K562 (cell line): ENCODE measurements at regions not wholly inside any gene's neighbourhood (a gene's known extent, or its start where the extent isn't known, plus 50 kb on each side); places are given as distances from the start of the nearest gene placed in this dataset.
A peak's percentile ranks its signal among the peaks of the same experiment; 100 is the strongest.

Source experiments
- ATAC-seq: fragments of 200-7000 bp; cut with Tn5 transposase; 3 replicates; pipeline ENCODE4 v1.9.1; 2020; ENCODE audit warnings: moderate library complexity
- BruUV-seq: library from RNA; stranded (reverse); fragments of 400-500 nt; replicated peaks from 2 replicates; lab custom pipeline; 2021; lab: Mats Ljungman, UMichigan
- CTCF ChIA-PET: fragments of 300-600 bp; formaldehyde crosslinking; extraction: SDS; loops from one replicate; lab custom pipeline; 2021; ENCODE audit warnings: low intra/inter-chr PET ratio; lab: Yijun Ruan, JAX
- POLR2A ChIA-PET: fragments of 300-600, 350-650 bp; sonication (Branson Sonifier 250); formaldehyde crosslinking; extraction: SDS; loops from one replicate; lab custom pipeline; 2021; ENCODE audit warnings: antibody characterized with exemption, inconsistent platforms; lab: Yijun Ruan, JAX
- DNase-seq, 4 experiments: peaks; one replicate each; pipeline versions ENCODE4 v3.0.0 to v3.0.0-alpha.2; 2011 to 2018; ENCODE audit warnings: low spot score in 3 of 4, mixed read lengths in 3 of 4; ENCODE audit errors: extremely low read depth in 1 of 4
- FAIRE-seq: peaks from 2 replicates; lab custom pipeline; 2011; peaks lifted over from hg19 to GRCh38; lab: Jason Lieb, UNC
- H2AFZ ChIP-seq: 2 replicates; pipeline ENCODE4 v1.6.0; 2011; ENCODE audit warnings: low read depth, low read length, control low read depth, inconsistent platforms
- H3K27ac ChIP-seq: fragments of 200-600 bp; 3 replicates; pipeline ENCODE4 v1.8.0; 2011; ENCODE audit warnings: low read depth, mild to moderate bottlenecking, control low read depth, inconsistent platforms, low read length, moderate library complexity, mixed read lengths; ENCODE audit errors: extremely low read depth
- H3K27me3 ChIP-seq, 2 experiments: fragments of 300-600 bp in 1 of 2; 2 replicates in 1 of 2; 3 replicates in 1 of 2; pipeline versions ENCODE4 v1.6.0 to v1.8.0; 2011; ENCODE audit warnings: inconsistent platforms in 2 of 2, low read length in 2 of 2, mild to moderate bottlenecking in 1 of 2, mixed read lengths in 1 of 2, moderate library complexity in 1 of 2; ENCODE audit not compliant: control insufficient read depth in 2 of 2, insufficient read depth in 2 of 2
- H3K36me3 ChIP-seq: fragments of 300-600 bp; 3 replicates; pipeline ENCODE4 v1.8.0; 2011; ENCODE audit warnings: mild to moderate bottlenecking, low read length, inconsistent platforms; ENCODE audit not compliant: control insufficient read depth, insufficient read depth
- H3K4me1 ChIP-seq, 2 experiments: fragments of 200-600 bp in 1 of 2; replicated peaks in 1 of 2; 2 replicates in 1 of 2; 3 replicates in 1 of 2; pipeline versions ENCODE4 v1.5.1 to v1.8.0; 2011; ENCODE audit warnings: inconsistent platforms in 2 of 2, low read length in 2 of 2, mild to moderate bottlenecking in 1 of 2, mixed read lengths in 1 of 2, moderate library complexity in 1 of 2; ENCODE audit not compliant: control insufficient read depth in 2 of 2, insufficient read depth in 2 of 2
- H3K4me2 ChIP-seq: 2 replicates; pipeline ENCODE4 v1.6.1; 2011; ENCODE audit warnings: low read length, control low read depth, inconsistent platforms, mixed read lengths; ENCODE audit not compliant: insufficient read depth
- H3K4me3 ChIP-seq: fragments of 200-600 bp; sonication (generic), shearing (Covaris generic); 2 replicates; pipeline ENCODE4 v1.5.1; 2016; ENCODE audit warnings: control low read depth, inconsistent platforms
- H3K79me2 ChIP-seq: fragments of 200-600 bp; 3 replicates; pipeline ENCODE4 v1.8.0; 2011; ENCODE audit warnings: low read length, inconsistent platforms; ENCODE audit not compliant: control insufficient read depth, insufficient read depth
- H3K9ac ChIP-seq, 2 experiments: 2 replicates each; pipeline versions ENCODE4 v1.6.0 to v1.6.1; 2011; ENCODE audit warnings: low read depth in 2 of 2, low read length in 2 of 2, control low read depth in 1 of 2, inconsistent platforms in 1 of 2, mild to moderate bottlenecking in 1 of 2, mixed read lengths in 1 of 2; ENCODE audit not compliant: insufficient read depth in 1 of 2
- H3K9me1 ChIP-seq: one replicate; pipeline ENCODE4 v1.6.0; 2011; ENCODE audit warnings: inconsistent platforms, mild to moderate bottlenecking, low read length, moderate library complexity; ENCODE audit not compliant: control insufficient read depth, insufficient read depth
- H3K9me3 ChIP-seq: replicated peaks from 2 replicates; pipeline ENCODE4 v1.5.1; 2011; ENCODE audit warnings: low read depth, low read length, inconsistent platforms; ENCODE audit not compliant: control insufficient read depth, insufficient read depth
- H4K20me1 ChIP-seq: replicated peaks from 2 replicates; pipeline ENCODE4 v1.6.1; 2011; ENCODE audit warnings: low read length, inconsistent platforms, mixed read lengths; ENCODE audit not compliant: control insufficient read depth, insufficient read depth
- ATF3 ChIP-seq, 2 experiments: fragments of 450-650 bp in 1 of 2; sonication (generic) in 1 of 2; formaldehyde crosslinking in 1 of 2; IDR thresholded peaks in 1 of 2; conservative IDR thresholded peaks in 1 of 2; 2 replicates each; pipeline versions ENCODE4 v1.6.1 to v1.8.1; 2016 to 2023; ENCODE audit warnings: mild to moderate bottlenecking in 2 of 2, moderate library complexity in 2 of 2, inconsistent platforms in 1 of 2, missing genetic modification reagents in 1 of 2
- BRF1 ChIP-seq: IDR thresholded peaks from 3 replicates; pipeline ENCODE4 v1.6.1; 2011; ENCODE audit warnings: borderline replicate concordance, mild to moderate bottlenecking; ENCODE audit not compliant: insufficient read length; ENCODE audit errors: extremely low read depth
- CBX3 ChIP-seq, 2 experiments: IDR thresholded peaks; 1 replicate in 1 of 2; 2 replicates in 1 of 2; pipeline ENCODE4 v1.6.1; 2012; ENCODE audit warnings: inconsistent platforms in 2 of 2, low read length in 2 of 2, borderline replicate concordance in 1 of 2, control low read depth in 1 of 2
- CEBPB ChIP-seq: fragments of 450-650 bp; IDR thresholded peaks from 2 replicates; pipeline ENCODE4 v1.6.1; 2016; ENCODE audit warnings: missing genetic modification characterization, missing compliant biosample characterization
- DNMT1 ChIP-seq: fragments of 450-650 bp; IDR thresholded peaks from 2 replicates; pipeline ENCODE4 v1.6.1; 2016; ENCODE audit warnings: antibody characterized with exemption, mild to moderate bottlenecking
- HDAC2 ChIP-seq: fragments of 450-650 bp; IDR thresholded peaks from 2 replicates; pipeline ENCODE4 v1.6.1; 2016; ENCODE audit warnings: mild to moderate bottlenecking
- HMGN3 ChIP-seq: IDR thresholded peaks from 2 replicates; pipeline ENCODE4 v1.6.1; 2011; ENCODE audit warnings: borderline replicate concordance, low read depth, mild to moderate bottlenecking, mixed read lengths, low read length; ENCODE audit not compliant: insufficient read length; ENCODE audit errors: extremely low read depth
- JUND ChIP-seq, 2 experiments: IDR thresholded peaks; 2 replicates in 1 of 2; 3 replicates in 1 of 2; pipeline ENCODE4 v1.6.1; 2011; ENCODE audit warnings: borderline replicate concordance in 2 of 2, low read depth in 2 of 2, low read length in 2 of 2, improper control_type of control experiment in 1 of 2, missing biosample characterization in 1 of 2, missing genetic modification characterization in 1 of 2, missing genetic modification reagents in 1 of 2
- PTBP1 ChIP-seq: fragments of 200-400 bp; formaldehyde crosslinking; IDR thresholded peaks from 2 replicates; pipeline ENCODE4 v1.6.1; 2017; ENCODE audit warnings: low read depth, low read length
- YY1 ChIP-seq, 3 experiments: IDR thresholded peaks; 2 replicates each; pipeline ENCODE4 v1.6.1; 2011; ENCODE audit warnings: low read length in 2 of 3, mild to moderate bottlenecking in 2 of 3, moderate library complexity in 2 of 3, borderline replicate concordance in 1 of 3, control low read depth in 1 of 3, low read depth in 1 of 3; ENCODE audit not compliant: insufficient read depth in 3 of 3, insufficient replicate concordance in 2 of 3, control insufficient read depth in 1 of 3, insufficient read length in 1 of 3; ENCODE audit errors: extremely low read depth in 1 of 3
- ZEB2 ChIP-seq: fragments of 450-650 bp; IDR thresholded peaks from 2 replicates; pipeline ENCODE4 v1.6.1; 2016
- ZNF444 ChIP-seq: fragments of 250-450 bp; sonication (Bioruptor Pico); IDR thresholded peaks from 2 replicates; pipeline ENCODE4 v1.4.0; 2020; ENCODE audit warnings: mild to moderate bottlenecking, moderate library complexity
- WGBS: fragments of 100-300 bp; shearing (Covaris generic); methylation state at CpG from one replicate; pipeline ENCODE4 v1.1.6; 2016; ENCODE audit warnings: low coverage, mixed read lengths; ENCODE audit not compliant: insufficient coverage; ENCODE audit errors: missing lambda C conversion rate; 5-methylcytosine and 5-hydroxymethylcytosine counted together
- in situ Hi-C: fragments of 300-500 bp; cut with MboI; formaldehyde crosslinking; loops from 4 replicates; pipeline ENCODE4 v1.15.0; 2018; ENCODE audit warnings: inconsistent platforms, mixed read lengths
- intact Hi-C: fragments of 100-400 bp; cut with micrococcal nuclease; formaldehyde crosslinking; loops from 2 replicates; pipeline ENCODE4 v1.14.2; 2022
- TF ChIP-seq, protein P1 (sequence below): fragments of 450-650 bp; IDR thresholded peaks from 2 replicates; pipeline ENCODE4 v1.6.1; 2017; ENCODE audit warnings: antibody characterized with exemption, mild to moderate bottlenecking

DNA sequence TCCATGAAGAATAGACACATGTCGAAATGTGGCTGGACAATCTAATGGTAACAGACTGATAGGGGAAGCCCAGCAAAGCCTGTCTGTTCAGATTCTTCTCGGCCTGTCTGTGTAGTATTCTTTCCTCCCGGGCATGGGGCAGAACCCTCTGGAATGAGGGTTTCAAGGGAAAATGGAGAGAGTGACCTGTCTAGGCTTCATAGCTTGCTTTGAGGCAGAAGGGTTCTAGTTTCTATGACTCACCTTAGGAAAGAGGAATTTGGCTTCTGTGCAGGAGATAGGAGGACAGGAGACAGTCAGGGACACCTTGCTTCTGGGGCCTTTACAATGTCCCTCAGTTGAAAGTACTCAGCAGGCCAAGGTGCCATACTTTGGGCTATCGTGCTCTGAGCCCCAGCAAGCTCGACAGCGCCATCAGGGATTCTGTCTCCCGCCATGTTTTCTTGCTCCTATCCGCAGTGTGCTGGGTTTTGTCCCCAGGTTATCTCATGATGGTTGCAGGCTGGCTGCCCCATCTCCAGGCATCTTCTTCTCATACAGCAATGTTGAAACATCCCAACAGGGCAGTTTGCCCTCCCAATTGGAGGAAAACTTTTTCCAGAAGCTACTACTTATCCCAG is 74.7 kb upstream of the TLK1 start:
- no TSS peak for BruUV-seq
- H3K79me2 ChIP-seq, result no peaks in the 10 kb centered on the region
- H3K27ac ChIP-seq, result no peak overlapping the region
- H3K36me3 ChIP-seq, result no peaks in the 10 kb centered on the region
- ChIA-PET POLR2A (interaction anchor here (0.7 to 2.2 kb wide), 4 partner anchors 9 to 75 kb away, joined by 3 to 10 read pairs (median 3); partner anchors contain the start of gene TLK1), CTCF (interaction anchor here (0.6 kb wide), 1 partner anchor 193 kb away, joined by 3 read pairs; no protein-coding TSS in a partner anchor)
- no peaks in the 10 kb centered on the region for H3K9me3 ChIP-seq
- intact Hi-C loops (no loop called here), in situ Hi-C loops (loop anchor here (10.0 kb wide), 1 partner anchor 251 kb away; no protein-coding TSS in a partner anchor)
- H3K27me3 ChIP-seq, result no peaks in the 10 kb centered on the region
- H3K9me1 ChIP-seq, result no peaks in the 10 kb centered on the region
- no peak for DNase-seq
- H2AFZ ChIP-seq, result peak overlapping the region; percentile 46
- no peaks in the 10 kb centered on the region; a peak in 1 of 5 replicates for H3K4me1 ChIP-seq
- WGBS, result 35% methylated on average over 8 of the region's 8 CpGs
- H3K4me3 ChIP-seq, result no peak overlapping the region
- peak; percentile 69 for ATAC-seq
- no peaks in the 10 kb centered on the region for H4K20me1 ChIP-seq
- FAIRE-seq, result no peak
- H3K4me2 ChIP-seq, result peak overlapping the region; percentile 4
- no peak overlapping the region; a peak in 1 of 4 replicates for H3K9ac ChIP-seq
- TF ChIP-seq DNMT1 (no peak), YY1 (IDR thresholded peaks at IDR 0.05; ENCODE audit: borderline replicate concordance in 1 of 3, control insufficient read depth in 1 of 3, extremely low read depth in 1 of 3, insufficient read depth in 3 of 3, insufficient read length in 1 of 3, insufficient replicate concordance in 2 of 3, low read depth in 1 of 3, low read length in 2 of 3) (peak in 1 of 3 experiments; percentile 17), HDAC2 (no peak), CBX3 (IDR thresholded peaks at IDR 0.05; ENCODE audit: borderline replicate concordance in 1 of 2, low read length in 2 of 2) (no peak), ATF3 (IDR thresholded peaks at IDR 0.05) (peak; percentile 55; the same call in 1 of the 2 replicates), ATF3 (CRISPR knock-in tag; conservative IDR thresholded peaks at IDR 0.05) (no peak), ZNF444 (no peak), BRF1 (no peak), HMGN3 (no peak), ZEB2 (0 out of 2 replicates have a peak, but pooled peaks have one; percentile 31), JUND (IDR thresholded peaks at IDR 0.05; ENCODE audit: borderline replicate concordance, low read depth, low read length) (peak; percentile 39; the same call in 1 of the 2 replicates), JUND (tag; IDR thresholded peaks at IDR 0.05; ENCODE audit: borderline replicate concordance, low read depth, low read length) (peak; percentile 60; the same call in 2 of the 3 replicates), PTBP1 (no peak), CEBPB (tag) (peak; percentile 26; the same call in 1 of the 2 replicates)
- TF ChIP-seq, protein P1, sequence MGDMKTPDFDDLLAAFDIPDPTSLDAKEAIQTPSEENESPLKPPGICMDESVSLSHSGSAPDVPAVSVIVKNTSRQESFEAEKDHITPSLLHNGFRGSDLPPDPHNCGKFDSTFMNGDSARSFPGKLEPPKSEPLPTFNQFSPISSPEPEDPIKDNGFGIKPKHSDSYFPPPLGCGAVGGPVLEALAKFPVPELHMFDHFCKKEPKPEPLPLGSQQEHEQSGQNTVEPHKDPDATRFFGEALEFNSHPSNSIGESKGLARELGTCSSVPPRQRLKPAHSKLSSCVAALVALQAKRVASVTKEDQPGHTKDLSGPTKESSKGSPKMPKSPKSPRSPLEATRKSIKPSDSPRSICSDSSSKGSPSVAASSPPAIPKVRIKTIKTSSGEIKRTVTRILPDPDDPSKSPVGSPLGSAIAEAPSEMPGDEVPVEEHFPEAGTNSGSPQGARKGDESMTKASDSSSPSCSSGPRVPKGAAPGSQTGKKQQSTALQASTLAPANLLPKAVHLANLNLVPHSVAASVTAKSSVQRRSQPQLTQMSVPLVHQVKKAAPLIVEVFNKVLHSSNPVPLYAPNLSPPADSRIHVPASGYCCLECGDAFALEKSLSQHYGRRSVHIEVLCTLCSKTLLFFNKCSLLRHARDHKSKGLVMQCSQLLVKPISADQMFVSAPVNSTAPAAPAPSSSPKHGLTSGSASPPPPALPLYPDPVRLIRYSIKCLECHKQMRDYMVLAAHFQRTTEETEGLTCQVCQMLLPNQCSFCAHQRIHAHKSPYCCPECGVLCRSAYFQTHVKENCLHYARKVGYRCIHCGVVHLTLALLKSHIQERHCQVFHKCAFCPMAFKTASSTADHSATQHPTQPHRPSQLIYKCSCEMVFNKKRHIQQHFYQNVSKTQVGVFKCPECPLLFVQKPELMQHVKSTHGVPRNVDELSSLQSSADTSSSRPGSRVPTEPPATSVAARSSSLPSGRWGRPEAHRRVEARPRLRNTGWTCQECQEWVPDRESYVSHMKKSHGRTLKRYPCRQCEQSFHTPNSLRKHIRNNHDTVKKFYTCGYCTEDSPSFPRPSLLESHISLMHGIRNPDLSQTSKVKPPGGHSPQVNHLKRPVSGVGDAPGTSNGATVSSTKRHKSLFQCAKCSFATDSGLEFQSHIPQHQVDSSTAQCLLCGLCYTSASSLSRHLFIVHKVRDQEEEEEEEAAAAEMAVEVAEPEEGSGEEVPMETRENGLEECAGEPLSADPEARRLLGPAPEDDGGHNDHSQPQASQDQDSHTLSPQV, result no peak
